H1 (cell line): ENCODE measurements at regions not wholly inside any gene's neighbourhood (a gene's known extent, or its start where the extent isn't known, plus 50 kb on each side); places are given as distances from the start of the nearest gene placed in this dataset.
"Not testable (repeated sequence)": the region's sequence is repeated elsewhere in the genome, so short reads cannot be mapped to it uniquely, and the experiment has no call there.

Source experiments
- CTCF ChIA-PET: fragments of 300-600 bp; sonication (Branson Sonifier 250); formaldehyde crosslinking; loops from one replicate; lab custom pipeline; 2021; ENCODE audit not compliant: partially characterized antibody; lab: Charles Lee
- POLR2A ChIA-PET: fragments of 300-600 bp; sonication (Branson Sonifier 250); formaldehyde crosslinking; loops from one replicate; lab custom pipeline; 2021; ENCODE audit warnings: inconsistent platforms; ENCODE audit not compliant: partially characterized antibody; lab: Charles Lee
- DNase-seq, 2 experiments: peaks; one replicate each; pipeline versions ENCODE4 v3.0.0 to v3.0.0-alpha.2; 2010 to 2022; ENCODE audit warnings: low spot score in 2 of 2, low read depth in 1 of 2, mixed read lengths in 1 of 2
- FAIRE-seq: peaks from 2 replicates; lab custom pipeline; 2011; peaks lifted over from hg19 to GRCh38; lab: Jason Lieb, UNC
- H2AFZ ChIP-seq: 2 replicates; pipeline ENCODE4 v1.8.1; 2012; ENCODE audit warnings: low read length, inconsistent platforms
- H2AK5ac ChIP-seq: 2 replicates; pipeline ENCODE4 v1.6.1; 2013; ENCODE audit warnings: low read depth, low read length
- H2BK120ac ChIP-seq: replicated peaks from 2 replicates; pipeline ENCODE3; 2013; ENCODE audit warnings: low read depth, low read length, inconsistent platforms
- H2BK12ac ChIP-seq: 2 replicates; pipeline ENCODE4 v1.6.1; 2013; ENCODE audit warnings: low read depth, low read length
- H2BK15ac ChIP-seq: 2 replicates; pipeline ENCODE4 v1.6.1; 2013; ENCODE audit warnings: low read length
- H2BK20ac ChIP-seq: 2 replicates; pipeline ENCODE4 v1.6.1; 2013; ENCODE audit warnings: low read length
- H2BK5ac ChIP-seq: 2 replicates; pipeline ENCODE4 v1.6.1; 2013; ENCODE audit warnings: low read depth, low read length
- H3K14ac ChIP-seq: 2 replicates; pipeline ENCODE4 v1.6.1; 2013; ENCODE audit warnings: inconsistent platforms; ENCODE audit not compliant: insufficient read length
- H3K18ac ChIP-seq: 2 replicates; pipeline ENCODE4 v1.6.1; 2013; ENCODE audit warnings: low read length; ENCODE audit errors: extremely low read depth
- H3K23ac ChIP-seq: 2 replicates; pipeline ENCODE4 v1.6.1; 2013; ENCODE audit warnings: inconsistent platforms; ENCODE audit not compliant: insufficient read length
- H3K23me2 ChIP-seq: 2 replicates; pipeline ENCODE4 v1.6.1; 2013; ENCODE audit warnings: low read depth, low read length
- H3K27ac ChIP-seq: 2 replicates; pipeline ENCODE4 v1.6.1; 2011; ENCODE audit warnings: low read depth, low read length, inconsistent platforms
- H3K27me3 ChIP-seq, 4 experiments: replicated peaks in 1 of 4; 1 replicate in 1 of 4; 2 replicates in 3 of 4; pipeline versions ENCODE4 v1.6.1 to v1.8.1; 2011 to 2013; ENCODE audit warnings: low read length in 3 of 4, mild to moderate bottlenecking in 3 of 4, inconsistent platforms in 2 of 4, mixed read lengths in 2 of 4, moderate library complexity in 1 of 4; ENCODE audit not compliant: control insufficient read depth in 3 of 4, insufficient read depth in 3 of 4; ENCODE audit errors: extremely low read depth in 1 of 4
- H3K36me3 ChIP-seq, 4 experiments: 2 replicates each; pipeline versions ENCODE4 v1.6.1 to v1.8.1; 2011 to 2013; ENCODE audit warnings: mild to moderate bottlenecking in 4 of 4, low read length in 3 of 4, moderate library complexity in 2 of 4, control low read depth in 1 of 4, inconsistent platforms in 1 of 4; ENCODE audit not compliant: insufficient read depth in 4 of 4, control insufficient read depth in 2 of 4
- H3K4ac ChIP-seq: replicated peaks from 2 replicates; pipeline ENCODE3; 2013; ENCODE audit warnings: low read length, low read depth, mixed read lengths, inconsistent platforms; ENCODE audit not compliant: insufficient read length
- H3K4me1 ChIP-seq, 4 experiments: replicated peaks in 1 of 4; 1 replicate in 1 of 4; 2 replicates in 3 of 4; pipeline versions ENCODE4 v1.6.1 to v1.8.1; 2011 to 2013; ENCODE audit warnings: low read length in 3 of 4, inconsistent platforms in 2 of 4, mixed read lengths in 1 of 4; ENCODE audit not compliant: insufficient read depth in 4 of 4, control insufficient read depth in 3 of 4
- H3K4me2 ChIP-seq, 2 experiments: 2 replicates each; pipeline versions ENCODE4 v1.6.1 to v1.8.1; 2011 to 2013; ENCODE audit warnings: low read depth in 2 of 2, low read length in 2 of 2, control low read depth in 1 of 2, inconsistent platforms in 1 of 2, mild to moderate bottlenecking in 1 of 2; ENCODE audit not compliant: insufficient read depth in 1 of 2
- H3K4me3 ChIP-seq, 4 experiments: fragments of 200-600, 300-600 bp in 1 of 4; sonication (generic), shearing (Covaris generic), sonication (Bioruptor Twin) in 1 of 4; 2 replicates each; pipeline versions ENCODE4 v1.5.1 to v1.8.1; 2011 to 2016; ENCODE audit warnings: low read length in 4 of 4, low read depth in 3 of 4, control low read depth in 2 of 4, inconsistent platforms in 2 of 4, mild to moderate bottlenecking in 2 of 4, mixed read lengths in 1 of 4, moderate library complexity in 1 of 4; ENCODE audit not compliant: insufficient read depth in 2 of 4; ENCODE audit errors: extremely low read depth in 1 of 4
- H3K56ac ChIP-seq: replicated peaks from 2 replicates; pipeline ENCODE3; 2013; ENCODE audit warnings: low read depth, mild to moderate bottlenecking, mixed read lengths, low read length, inconsistent platforms; ENCODE audit not compliant: insufficient read length
- H3K79me1 ChIP-seq: 2 replicates; pipeline ENCODE4 v1.6.1; 2013; ENCODE audit warnings: low read depth, low read length, control low read depth
- H3K79me2 ChIP-seq, 2 experiments: 2 replicates each; pipeline versions ENCODE4 v1.6.1 to v1.8.1; 2012 to 2013; ENCODE audit warnings: low read length in 2 of 2, mild to moderate bottlenecking in 2 of 2, inconsistent platforms in 1 of 2; ENCODE audit not compliant: insufficient read depth in 2 of 2, control insufficient read depth in 1 of 2
- H3K9ac ChIP-seq, 4 experiments: replicated peaks in 1 of 4; 1 replicate in 1 of 4; 2 replicates in 3 of 4; pipeline versions ENCODE4 v1.6.1 to v1.8.1; 2011 to 2013; ENCODE audit warnings: low read depth in 3 of 4, low read length in 3 of 4, control low read depth in 2 of 4, mild to moderate bottlenecking in 2 of 4, moderate library complexity in 2 of 4, inconsistent platforms in 1 of 4; ENCODE audit errors: extremely low read depth in 1 of 4
- H3K9me3 ChIP-seq, 2 experiments: 2 replicates each; pipeline versions ENCODE4 v1.6.1 to v1.8.1; 2012 to 2013; ENCODE audit warnings: mild to moderate bottlenecking in 2 of 2, moderate library complexity in 2 of 2, control low read depth in 1 of 2, inconsistent platforms in 1 of 2, low read depth in 1 of 2, low read length in 1 of 2, mixed read lengths in 1 of 2; ENCODE audit not compliant: insufficient read depth in 2 of 2
- H4K20me1 ChIP-seq, 2 experiments: replicated peaks in 1 of 2; 2 replicates each; pipeline versions ENCODE3 to v1.8.1; 2011 to 2013; ENCODE audit warnings: inconsistent platforms in 2 of 2, low read length in 2 of 2, mild to moderate bottlenecking in 1 of 2; ENCODE audit not compliant: insufficient read depth in 2 of 2, control insufficient read depth in 1 of 2
- H4K5ac ChIP-seq: 2 replicates; pipeline ENCODE4 v1.6.1; 2013; ENCODE audit warnings: low read length, low read depth, mixed read lengths, inconsistent platforms; ENCODE audit not compliant: insufficient read length
- H4K8ac ChIP-seq: 2 replicates; pipeline ENCODE4 v1.8.0; 2013; ENCODE audit warnings: mild to moderate bottlenecking, moderate library complexity, low read length, inconsistent platforms; ENCODE audit not compliant: insufficient read depth; ENCODE audit errors: extremely low read depth
- H4K91ac ChIP-seq: replicated peaks from 2 replicates; pipeline ENCODE3; 2013; ENCODE audit warnings: low read length, mixed read lengths, inconsistent platforms; ENCODE audit not compliant: insufficient read length
- WGBS, 2 experiments: shearing (Covaris generic) in 1 of 2; methylation state at CpG; one replicate each; pipeline versions ENCODE4 v1.1.6 to v1.1.7; 2013 to 2015; ENCODE audit warnings: low lambda C conversion rate in 2 of 2, mixed read lengths in 2 of 2, inconsistent platforms in 1 of 2, low coverage in 1 of 2, missing lambda C conversion rate in 1 of 2; ENCODE audit not compliant: insufficient replicate concordance in 2 of 2, insufficient coverage in 1 of 2, insufficient read length in 1 of 2; ENCODE audit errors: extremely low coverage in 1 of 2, missing lambda C conversion rate in 1 of 2; 5-methylcytosine and 5-hydroxymethylcytosine counted together

- H3K4me1 ChIP-seq, H3K14ac ChIP-seq, H3K27me3 ChIP-seq, H4K20me1 ChIP-seq, H2BK20ac ChIP-seq, H3K9me3 ChIP-seq, H2AK5ac ChIP-seq, H2BK120ac ChIP-seq, DNase-seq, H3K27ac ChIP-seq, H3K4me2 ChIP-seq, H2BK12ac ChIP-seq, H3K23ac ChIP-seq, H3K9ac ChIP-seq, H3K36me3 ChIP-seq, H2BK5ac ChIP-seq, H4K91ac ChIP-seq, H2AFZ ChIP-seq, H3K23me2 ChIP-seq, FAIRE-seq, H3K4ac ChIP-seq, H2BK15ac ChIP-seq, H3K79me2 ChIP-seq, H4K8ac ChIP-seq, CTCF ChIA-PET, H3K56ac ChIP-seq, POLR2A ChIA-PET, H3K4me3 ChIP-seq, H3K18ac ChIP-seq, H3K79me1 ChIP-seq, H4K5ac ChIP-seq: not testable (repeated sequence)
- 89% methylated on average over 4 of the region's 4 CpGs; no CpG with 5 or more reads in 1 of the 2 experiments for WGBS, 2 experiments
These were observed 473.1 kb downstream of the RNF144A start for GRCh38 chr2:7390311-7390710.
